ENCODE measurements at regions not wholly inside any gene's neighbourhood (a gene's known extent, or its start where the extent isn't known, plus 50 kb on each side); places are given as distances from the start of the nearest gene placed in this dataset.

- no peak for TF ChIP-seq CTCF (IDR thresholded peaks at IDR 0.05)
- H3K27me3 Mint-ChIP-seq (ENCODE audit: insufficient read depth), result no peaks in the 10 kb centered on the region; the same call in 1 of the 2 replicates
- no peaks in the 10 kb centered on the region for H3K4me1 Mint-ChIP-seq (ENCODE audit: low read depth)
- no peak for DNase-seq
- no peak overlapping the region for H3K4me3 Mint-ChIP-seq
- no peaks in the 10 kb centered on the region for H3K36me3 Mint-ChIP-seq (ENCODE audit: low read depth)
- H3K27ac Mint-ChIP-seq, result no peak overlapping the region
- peaks cover 4% of the 10 kb centered on the region; the same call in 1 of the 2 replicates for H3K9me3 Mint-ChIP-seq
Measured at GRCh38 chr12:28955931-28956330, 193.1 kb upstream of the FAR2 start.

- H3K36me3 Mint-ChIP-seq (ENCODE audit: low read depth), result no peaks in the 10 kb centered on the region
- no peaks in the 10 kb centered on the region; the same call in 1 of the 2 replicates for H3K27me3 Mint-ChIP-seq (ENCODE audit: insufficient read depth)
- no peak for TF ChIP-seq CTCF (IDR thresholded peaks at IDR 0.05)
- H3K4me3 Mint-ChIP-seq, result no peak overlapping the region
- H3K9me3 Mint-ChIP-seq, result peaks cover 4% of the 10 kb centered on the region; the same call in 1 of the 2 replicates
- no peak overlapping the region for H3K27ac Mint-ChIP-seq
- no peaks in the 10 kb centered on the region for H3K4me1 Mint-ChIP-seq (ENCODE audit: low read depth)
- DNase-seq, result no peak
Measured at GRCh38 chr12:28958553-28959195, 190.4 kb upstream of the FAR2 start.

GRCh38 chr12:28961948-28962384, 187.1 kb upstream of the FAR2 start:
- Mint-ChIP-seq H3K4me3 (no peak overlapping the region), H3K27ac (no peak overlapping the region), H3K9me3 (no peaks in the 10 kb centered on the region), H3K4me1 (ENCODE audit: low read depth) (no peaks in the 10 kb centered on the region), H3K36me3 (ENCODE audit: low read depth) (no peaks in the 10 kb centered on the region), H3K27me3 (ENCODE audit: insufficient read depth) (no peaks in the 10 kb centered on the region; the same call in 1 of the 2 replicates)
- TF ChIP-seq CTCF (IDR thresholded peaks at IDR 0.05), result no peak
- no peak for DNase-seq

GRCh38 chr12:28963554-28963953, 185.5 kb upstream of the FAR2 start:
- peak; percentile 50 for TF ChIP-seq CTCF (IDR thresholded peaks at IDR 0.05)
- H3K4me1 Mint-ChIP-seq (ENCODE audit: low read depth), result no peaks in the 10 kb centered on the region
- no peak overlapping the region for H3K4me3 Mint-ChIP-seq
- no peak overlapping the region for H3K27ac Mint-ChIP-seq
- peaks cover 6% of the 10 kb centered on the region; the same call in 1 of the 2 replicates for H3K9me3 Mint-ChIP-seq
- H3K27me3 Mint-ChIP-seq (ENCODE audit: insufficient read depth), result no peaks in the 10 kb centered on the region
- peak; percentile 4 for DNase-seq
- H3K36me3 Mint-ChIP-seq (ENCODE audit: low read depth), result no peaks in the 10 kb centered on the region

GRCh38 chr12:28966046-28966780, 182.9 kb upstream of the FAR2 start:
- no peak for DNase-seq
- H3K4me3 Mint-ChIP-seq, result no peak overlapping the region
- no peak overlapping the region for H3K27ac Mint-ChIP-seq
- no peaks in the 10 kb centered on the region for H3K27me3 Mint-ChIP-seq (ENCODE audit: insufficient read depth)
- H3K9me3 Mint-ChIP-seq, result peaks cover 6% of the 10 kb centered on the region; the same call in 1 of the 2 replicates
- H3K36me3 Mint-ChIP-seq (ENCODE audit: low read depth), result no peaks in the 10 kb centered on the region
- no peak for TF ChIP-seq CTCF (IDR thresholded peaks at IDR 0.05)
- no peaks in the 10 kb centered on the region for H3K4me1 Mint-ChIP-seq (ENCODE audit: low read depth)
